NOMO-1 treated with dmso at 0.1 percent for 144 hours (cell line): ENCODE measurements at regions not wholly inside any gene's neighbourhood (a gene's known extent, or its start where the extent isn't known, plus 50 kb on each side); places are given as distances from the start of the nearest gene placed in this dataset.
"Not testable (repeated sequence)": the region's sequence is repeated elsewhere in the genome, so short reads cannot be mapped to it uniquely, and the experiment has no call there.

Experiments used
- DNase-seq: peaks from one replicate; lab custom pipeline; 2025; ENCODE audit not compliant: unreplicated experiment; lab: John Stamatoyannopoulos, UW

DNA sequence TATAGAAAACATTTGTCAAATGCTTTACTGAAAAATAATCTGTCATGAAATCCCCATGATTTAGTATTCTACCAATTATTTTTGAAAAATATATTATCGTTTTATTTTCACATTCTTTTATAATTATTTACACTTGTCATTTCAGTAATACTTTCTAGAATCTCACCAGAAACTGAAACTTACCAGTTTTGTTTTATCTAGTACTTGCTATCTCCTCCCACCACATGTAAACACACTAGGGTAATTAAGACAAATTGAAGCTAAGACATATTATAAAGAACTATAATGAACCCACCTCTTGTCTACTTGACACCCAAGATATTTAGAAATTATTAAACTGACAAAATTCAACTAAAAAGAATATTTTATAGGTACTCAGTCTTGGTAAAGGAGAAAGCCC lies 51.5 kb upstream of the GRM3 start:
- no peak for DNase-seq

DNA sequence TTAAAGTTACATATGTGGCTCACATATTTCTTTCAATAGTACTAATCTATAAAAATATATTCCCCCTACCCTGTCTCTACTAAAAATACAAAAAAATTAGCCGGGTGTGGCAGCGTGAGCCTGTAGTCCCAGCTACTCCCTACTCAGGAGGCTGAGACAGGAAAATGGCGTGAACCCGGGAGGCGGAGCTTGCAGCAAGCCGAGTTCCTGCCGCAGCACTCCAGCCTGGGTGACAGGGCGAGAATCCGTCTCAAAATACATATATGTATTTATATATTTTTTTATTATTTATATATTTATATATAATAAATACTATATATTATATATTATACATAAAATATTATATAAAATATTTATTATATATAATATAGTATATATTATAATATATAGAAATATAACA lies 69.7 kb upstream of the GRM3 start:
- DNase-seq = no peak

DNA sequence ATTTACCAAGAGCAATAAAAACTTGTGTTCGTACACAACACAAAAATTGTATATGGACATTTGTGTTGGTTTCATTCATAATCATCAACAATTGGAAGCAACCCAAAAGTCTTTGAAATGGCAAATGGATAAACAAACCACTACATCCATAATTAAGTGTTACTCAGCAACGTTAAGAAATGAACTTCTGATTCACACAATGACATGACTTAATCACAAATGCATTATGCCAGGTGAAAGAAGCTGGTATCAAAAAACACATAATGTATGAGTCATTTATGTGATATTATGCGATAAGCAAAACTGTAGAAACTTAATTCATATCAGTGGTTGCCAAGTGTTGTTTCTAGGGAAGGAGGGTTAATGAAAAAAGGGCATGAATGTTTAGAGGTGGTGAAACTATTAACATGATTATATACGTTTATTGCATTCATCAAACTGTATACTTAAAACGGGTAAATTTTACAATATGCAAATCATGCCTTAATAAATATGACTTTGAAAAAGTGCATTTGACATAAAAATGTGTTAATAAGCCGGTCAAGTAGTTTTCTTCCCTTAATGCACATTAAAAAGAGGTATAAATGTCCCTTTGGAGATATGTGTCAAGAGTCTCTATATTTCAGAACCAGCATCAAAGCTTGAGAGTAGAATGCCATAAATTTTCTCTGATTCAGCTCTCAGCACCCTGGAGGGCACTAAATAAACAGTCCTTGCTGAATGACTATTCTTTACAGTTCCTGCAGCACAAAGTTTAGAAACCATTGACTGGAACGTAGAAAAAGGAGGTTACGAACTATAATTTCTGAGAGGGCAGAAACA lies 84.8 kb upstream of the GRM3 start:
- no peak for DNase-seq

DNA sequence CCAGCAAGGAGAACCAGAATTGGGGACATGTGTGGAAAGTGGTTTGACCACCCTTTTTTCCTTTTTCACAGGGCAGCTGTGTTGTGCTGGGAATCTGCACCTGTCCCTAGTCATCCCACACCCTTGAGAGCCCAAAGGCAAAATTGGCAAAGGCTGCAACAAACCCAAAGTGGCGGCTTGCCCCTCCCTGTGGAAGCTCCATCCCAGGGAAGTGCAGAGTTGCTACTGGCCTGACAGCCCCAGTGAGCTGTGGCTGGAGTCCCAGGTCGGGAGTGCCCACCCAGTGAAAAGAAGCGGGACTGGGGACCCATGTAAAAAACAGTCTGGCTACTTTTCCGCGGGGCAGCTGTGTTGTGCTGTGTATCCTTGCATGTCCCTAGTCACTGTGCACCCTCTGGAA lies 109.1 kb upstream of the GRM3 start:
- no peak for DNase-seq

DNA sequence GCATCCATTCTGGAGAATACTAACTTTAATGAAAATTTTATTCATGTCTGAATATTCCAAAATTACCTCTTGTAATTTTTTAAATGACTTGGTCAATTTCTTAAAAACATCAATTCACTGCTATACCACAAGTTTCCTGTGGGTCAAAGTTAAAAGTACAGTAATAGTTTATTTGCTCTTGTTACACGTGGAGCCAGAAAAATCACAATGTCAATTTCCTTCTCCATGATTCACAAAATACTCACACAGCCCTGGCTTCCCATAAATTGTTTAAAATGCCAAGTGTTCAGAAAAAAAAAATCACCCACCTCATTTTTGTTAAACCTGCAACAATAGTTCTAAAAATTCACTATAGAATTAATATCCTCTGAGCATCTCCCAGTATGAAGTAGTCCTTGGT lies 139.5 kb upstream of the GRM3 start:
- DNase-seq = no peak

DNA sequence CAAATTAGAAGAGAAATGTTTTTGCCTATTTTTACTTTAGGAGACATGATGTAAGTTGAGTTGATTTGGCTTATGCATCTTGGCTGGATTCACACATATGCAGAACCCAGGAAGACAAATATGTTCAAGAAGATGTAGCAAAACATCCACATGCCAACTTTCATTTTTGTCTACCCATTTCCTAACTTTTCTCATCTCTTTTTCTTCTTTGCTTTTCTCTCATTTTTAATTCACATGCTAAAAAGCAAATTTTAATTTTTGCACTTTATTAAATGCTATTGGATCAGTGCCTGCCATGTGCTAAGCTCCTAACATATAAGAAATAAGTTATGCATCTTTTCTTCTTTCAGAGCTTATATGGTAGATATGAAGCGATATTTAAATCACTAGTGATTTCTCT lies 143.7 kb upstream of the GRM3 start:
- DNase-seq = no peak

DNA sequence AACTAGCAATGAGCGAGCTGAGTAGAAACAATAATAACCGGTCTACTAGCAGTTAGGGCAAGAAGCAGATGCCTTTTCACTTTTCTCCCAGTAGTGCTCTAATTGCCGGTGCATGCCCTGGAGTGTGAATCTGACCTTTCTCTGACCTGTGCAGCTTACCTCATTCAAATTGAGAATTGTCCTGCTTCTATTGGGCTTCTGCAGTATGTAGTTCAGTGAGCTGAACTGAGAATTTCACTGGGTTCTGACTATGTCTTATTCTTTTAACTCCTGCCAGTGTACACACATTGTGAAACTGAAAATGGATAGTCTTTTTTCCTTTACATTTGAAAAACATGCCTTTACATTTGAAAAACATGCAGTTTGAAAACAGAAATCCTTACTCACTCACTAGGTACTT lies 157.9 kb upstream of the GRM3 start:
- no peak for DNase-seq

DNA sequence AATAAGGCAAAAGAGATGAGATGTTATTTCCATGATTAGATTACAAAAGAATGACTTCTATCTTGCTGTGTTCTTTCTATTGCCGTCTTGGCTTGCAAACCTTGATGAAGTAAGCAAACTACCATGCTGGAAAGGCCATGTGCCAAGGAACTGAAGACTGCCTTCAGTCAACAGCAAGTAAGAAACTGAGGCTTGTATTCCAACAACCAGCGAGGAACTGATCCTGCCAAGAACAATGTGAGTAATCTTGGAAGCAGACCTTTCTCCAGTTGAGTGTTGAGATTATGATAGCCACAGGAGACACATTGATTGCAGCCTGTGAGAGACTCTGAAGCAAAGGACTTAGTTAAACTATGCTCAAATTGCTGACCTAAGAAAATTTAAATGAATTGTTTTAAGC lies 164.6 kb upstream of the GRM3 start:
- DNase-seq = no peak

DNA sequence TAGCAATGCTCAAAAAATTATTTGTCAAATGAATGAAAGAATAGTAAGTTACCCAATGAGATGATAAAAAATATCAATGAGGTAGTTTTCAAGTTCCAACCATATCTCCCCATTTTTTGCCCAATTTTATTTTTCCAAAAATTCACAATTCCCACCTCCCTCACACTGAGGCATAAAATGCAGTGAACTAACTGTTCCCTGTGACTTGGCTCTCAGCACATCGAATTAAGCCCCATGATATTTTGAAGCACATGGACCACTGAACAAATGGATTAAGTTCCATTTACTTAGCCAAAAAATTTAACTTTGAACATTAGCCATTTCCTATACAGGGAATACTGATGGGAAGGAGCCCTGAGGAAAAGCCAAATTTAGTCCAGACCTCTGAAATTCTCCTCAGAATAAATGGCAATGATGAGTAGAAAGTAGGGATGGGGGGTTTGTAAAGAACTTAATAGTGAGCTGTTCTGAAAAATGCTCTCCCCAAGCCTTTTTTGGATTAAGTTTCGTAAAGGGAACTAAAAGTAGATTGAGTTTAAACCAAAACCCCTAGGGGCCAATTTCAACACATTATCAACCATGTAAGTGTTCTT lies 166.3 kb upstream of the GRM3 start:
- DNase-seq = no peak

DNA sequence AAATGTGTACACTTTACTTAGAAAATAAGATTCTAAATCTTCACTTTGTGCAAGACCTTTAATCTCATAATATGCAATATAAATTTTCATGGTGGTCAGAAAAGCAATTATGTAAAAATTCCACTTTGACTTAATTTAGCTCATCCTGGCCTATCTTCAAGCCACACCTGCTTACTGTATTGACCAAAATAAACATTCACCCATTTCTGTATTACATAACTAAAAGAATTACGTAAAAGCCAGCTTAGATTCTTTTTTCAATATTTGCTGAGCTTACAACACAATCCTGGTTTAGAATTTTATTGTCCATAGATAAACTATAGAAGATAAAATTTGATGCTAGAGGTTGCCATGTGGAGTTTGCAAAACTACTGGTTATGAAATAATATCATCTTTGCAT lies 172.9 kb upstream of the GRM3 start:
- DNase-seq = no peak

DNA sequence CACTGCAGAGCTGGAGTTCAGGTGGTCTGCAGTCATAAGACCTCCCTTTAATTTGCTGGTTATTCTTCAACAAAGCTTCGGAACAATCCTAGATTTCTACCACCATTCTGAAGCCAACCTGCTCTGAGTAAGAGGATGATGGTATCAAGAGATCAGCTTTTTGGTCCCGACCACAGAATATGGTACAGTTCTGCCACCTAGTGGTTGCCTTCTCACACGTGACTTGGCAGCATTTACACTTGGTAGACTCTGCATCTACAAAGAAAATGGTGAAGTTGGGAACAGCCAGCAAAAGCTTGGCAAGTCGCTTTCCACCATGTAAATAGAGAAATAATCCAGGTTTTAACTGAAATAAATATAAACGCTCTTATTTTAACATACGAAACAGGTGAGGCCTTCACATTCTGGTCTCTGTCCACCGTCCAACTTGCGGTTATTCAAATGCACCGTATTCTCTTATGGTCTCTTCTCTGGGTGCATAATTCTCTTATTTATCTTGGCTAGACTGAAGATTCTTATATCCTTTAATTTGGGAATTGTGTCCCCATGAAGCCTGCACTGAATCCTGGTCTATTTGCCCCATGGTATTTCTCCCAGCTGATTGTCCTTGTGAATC lies 173.9 kb upstream of the GRM3 start:
- peak; percentile 59 for DNase-seq

DNA sequence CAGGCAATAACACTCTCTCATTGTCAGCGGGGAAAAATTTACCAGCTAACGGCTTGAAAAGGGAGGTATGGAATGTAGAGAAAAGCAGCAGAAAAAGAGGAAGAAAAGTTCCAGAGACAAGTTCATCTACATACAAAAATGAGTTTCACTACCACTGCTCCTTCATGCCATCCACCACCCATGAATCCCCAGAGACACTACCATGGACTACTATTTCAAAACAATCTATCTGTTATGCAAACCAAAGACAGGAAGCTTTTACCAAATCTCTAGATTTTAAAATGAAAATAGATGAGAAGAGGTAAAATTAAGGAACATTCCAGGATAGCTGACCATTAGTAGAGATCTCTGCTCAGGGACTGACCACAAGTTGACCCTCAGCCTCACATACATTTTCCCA lies 189.0 kb upstream of the GRM3 start:
- DNase-seq = no peak

DNA sequence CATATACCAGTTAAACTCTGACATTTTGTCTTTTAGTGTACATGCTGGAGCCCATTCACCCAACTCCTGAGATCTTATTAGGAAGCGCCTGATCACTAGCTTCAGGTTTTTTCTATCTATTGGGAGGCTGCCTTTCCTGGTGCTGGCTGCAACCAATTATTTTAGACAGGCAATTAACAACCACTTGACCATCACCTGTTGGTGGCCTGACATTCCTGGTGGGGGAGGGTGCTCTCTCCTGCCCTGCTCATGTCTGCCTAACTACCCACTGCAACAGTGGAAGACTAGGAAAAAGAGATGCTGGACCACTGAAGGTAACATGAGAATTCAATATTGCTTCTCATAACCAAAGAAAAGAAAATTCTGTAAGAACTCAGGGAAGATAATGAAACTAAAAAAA lies 190.3 kb upstream of the GRM3 start:
- no peak for DNase-seq

DNA sequence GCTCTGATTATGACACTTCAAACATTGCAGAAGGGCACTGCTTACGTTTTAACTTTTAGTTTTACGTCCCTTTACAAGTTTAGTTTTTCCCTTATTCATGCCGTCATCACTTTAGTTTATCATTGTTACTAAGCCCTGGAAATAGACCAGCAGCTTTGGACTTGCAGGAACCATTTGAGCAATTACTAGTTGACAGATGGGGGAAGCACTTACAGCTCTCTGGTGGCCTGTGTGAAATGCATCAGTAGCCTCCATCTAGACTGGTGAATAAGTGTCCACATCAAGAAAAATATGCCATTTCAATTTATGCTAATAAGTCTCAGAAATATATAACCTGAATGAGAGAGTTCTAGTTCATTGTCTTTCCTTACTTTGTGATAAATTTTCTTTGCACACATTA lies 194.9 kb upstream of the GRM3 start:
- no peak for DNase-seq

DNA sequence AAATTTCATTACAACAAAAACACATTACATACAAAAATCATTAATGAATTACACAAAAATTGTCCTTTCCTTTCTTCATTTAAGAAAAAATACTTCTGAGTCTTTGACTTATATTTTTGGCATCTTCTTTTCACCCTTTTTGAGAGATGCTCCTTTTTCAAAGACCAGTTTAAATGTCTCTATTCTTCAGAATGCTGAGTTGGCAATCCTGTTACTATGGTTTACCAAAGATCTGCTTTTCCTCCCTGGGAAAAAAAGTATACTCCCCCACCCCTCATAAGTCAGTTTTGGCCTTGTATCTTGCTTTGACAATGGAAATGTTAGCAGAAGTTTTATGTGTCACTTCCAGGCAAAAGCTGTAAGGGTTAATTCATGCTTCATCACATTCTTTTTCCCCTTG lies 198.4 kb upstream of the GRM3 start:
- DNase-seq = no peak

DNA sequence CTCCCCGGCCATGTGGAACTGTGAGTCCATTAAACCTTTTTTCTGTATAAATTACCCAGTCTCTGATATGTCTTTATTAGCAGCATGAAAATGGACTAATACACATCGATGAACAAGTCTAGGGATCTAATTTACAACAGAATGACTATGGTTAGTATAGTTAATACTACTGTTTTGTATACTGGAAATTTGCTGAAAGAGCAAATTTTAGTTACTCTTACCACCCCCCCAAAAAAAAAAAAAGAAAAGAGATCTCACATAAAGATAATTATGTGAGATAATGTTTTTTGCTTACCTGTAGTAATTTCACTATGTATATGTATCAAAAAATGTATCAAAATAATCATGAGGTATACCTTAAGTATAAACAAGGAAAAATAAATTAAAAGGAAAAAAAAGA lies 199.5 kb upstream of the GRM3 start:
- no peak for DNase-seq

DNA sequence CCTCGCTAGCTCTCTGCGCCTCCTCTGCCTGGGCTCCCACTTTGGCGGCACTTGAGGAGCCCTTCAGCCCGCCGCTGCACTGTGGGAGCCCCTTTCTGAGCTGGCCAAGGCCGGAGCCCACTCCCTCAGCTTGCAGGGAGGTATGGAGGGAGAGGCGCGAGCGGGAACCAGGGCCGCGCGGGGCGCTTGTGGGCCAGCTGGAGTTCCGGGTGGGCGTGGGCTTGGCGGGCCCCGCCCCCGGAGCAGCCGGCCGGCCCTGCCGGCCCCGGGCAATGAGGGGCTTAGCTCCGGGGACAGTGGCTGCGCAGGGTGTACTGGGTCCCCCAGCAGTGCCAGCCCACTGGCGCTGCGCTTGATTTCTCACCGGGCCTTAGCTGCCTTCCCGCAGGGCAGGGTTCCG lies 203.3 kb upstream of the GRM3 start:
- DNase-seq = not testable (repeated sequence)

DNA sequence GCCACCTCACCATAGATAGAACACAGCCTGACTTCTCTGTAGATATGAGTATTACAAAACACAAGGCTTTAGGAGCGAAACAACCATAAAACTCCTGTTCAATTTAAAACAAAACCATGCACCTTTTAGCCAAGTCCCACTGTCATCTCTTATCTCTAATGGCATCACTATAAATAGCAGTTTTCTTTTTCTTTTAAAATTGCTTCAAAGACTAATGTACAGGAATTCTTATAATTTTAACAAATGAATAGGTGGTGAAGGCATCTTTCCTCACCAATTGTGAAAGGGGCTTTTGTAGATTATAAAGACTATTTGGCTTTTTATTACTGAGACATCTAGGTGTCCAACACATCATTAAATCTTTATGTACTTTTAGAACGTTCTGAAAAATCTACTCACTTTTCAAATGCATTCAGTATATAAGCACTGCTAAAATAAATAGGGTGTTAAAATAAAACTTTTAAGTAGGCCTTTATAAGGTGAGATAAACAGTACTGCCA lies 205.7 kb upstream of the GRM3 start:
- DNase-seq = no peak

DNA sequence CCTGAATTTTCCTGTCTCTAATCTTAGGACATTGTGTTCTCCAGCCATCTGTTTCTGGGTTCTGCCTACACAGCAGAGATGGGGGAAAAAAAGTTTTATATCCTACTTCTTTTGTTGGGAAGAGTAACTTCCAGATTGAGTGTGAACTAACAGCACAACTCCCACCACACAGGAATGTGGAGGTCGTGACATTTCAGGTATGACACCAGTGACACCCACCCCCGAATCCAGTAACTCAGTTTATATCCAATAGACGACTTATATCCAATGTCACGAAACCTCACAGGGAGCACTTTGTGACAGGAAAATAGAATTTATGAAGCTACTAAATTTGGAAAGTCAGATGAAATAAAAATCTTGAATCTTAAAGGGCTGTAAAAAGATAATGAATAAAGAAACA lies 211.9 kb upstream of the GRM3 start:
- DNase-seq = no peak

DNA sequence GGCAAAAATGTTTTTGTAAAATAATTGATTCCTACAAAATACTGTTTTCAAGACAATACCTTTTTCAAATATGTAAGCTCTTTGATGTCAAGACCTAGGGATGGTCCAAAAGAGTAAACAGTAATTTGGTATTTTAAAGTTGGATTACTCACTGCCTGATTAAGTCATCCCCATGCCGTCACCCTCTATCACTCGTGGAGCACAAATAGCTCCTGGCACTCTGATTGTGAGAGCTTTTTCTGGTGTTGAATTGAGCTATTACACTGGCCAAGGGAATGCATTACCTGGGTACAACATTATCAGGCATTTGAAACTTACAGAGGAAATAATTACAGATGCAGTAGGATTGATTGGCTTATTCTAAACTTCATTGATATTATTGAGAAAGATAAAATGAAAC lies 231.9 kb upstream of the GRM3 start:
- no peak for DNase-seq

DNA sequence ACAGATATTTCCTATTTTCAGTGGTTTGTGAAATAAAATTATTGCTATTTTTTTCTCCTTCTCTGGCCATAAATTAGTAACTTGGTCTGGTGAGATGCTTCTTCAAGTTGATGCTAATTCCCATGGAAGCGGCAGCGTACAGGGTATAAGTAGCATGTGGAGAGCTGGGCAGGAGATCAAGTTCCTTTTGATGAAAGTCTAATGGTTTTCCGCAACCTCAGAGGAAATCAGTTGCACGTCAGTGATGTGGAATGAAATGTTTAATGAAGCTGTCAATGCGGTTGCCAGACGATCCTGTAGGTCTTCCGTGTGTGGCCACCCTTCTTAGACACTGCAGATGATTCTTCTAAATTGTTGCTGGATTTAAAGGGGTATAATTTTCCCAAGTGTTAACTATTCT lies 236.4 kb upstream of the GRM3 start:
- DNase-seq = no peak

DNA sequence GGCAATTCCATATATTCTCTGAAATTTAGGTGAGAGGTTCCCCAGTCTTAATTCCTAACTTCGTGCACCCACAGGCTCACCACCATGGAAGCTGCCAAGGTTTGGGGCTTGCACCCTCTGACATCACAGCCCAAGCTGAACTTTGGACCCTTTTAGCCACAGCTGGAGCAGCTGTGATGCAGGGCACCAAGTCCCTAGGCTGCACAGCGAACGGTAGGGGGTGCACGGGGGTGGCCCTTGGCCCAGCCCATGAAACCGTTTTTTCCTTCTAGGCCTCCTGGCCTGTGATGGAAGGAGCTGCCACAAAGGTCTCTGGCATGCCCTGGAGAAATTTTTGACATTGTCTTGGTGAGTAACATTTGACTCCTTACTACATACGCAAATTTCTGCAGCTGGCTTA lies 251.9 kb upstream of the GRM3 start:
- DNase-seq = no peak
